GM21526 (cell line): ENCODE measurements at regions not wholly inside any gene's neighbourhood (a gene's known extent, or its start where the extent isn't known, plus 50 kb on each side); places are given as distances from the start of the nearest gene placed in this dataset.
"Not testable (repeated sequence)": the region's sequence is repeated elsewhere in the genome, so short reads cannot be mapped to it uniquely, and the experiment has no call there.

Experiments used
- ATAC-seq: cut with Tn5 transposase; IDR thresholded peaks from one replicate; pipeline ENCODE4 v1.9.1; 2021; ENCODE audit warnings: moderate library complexity; ENCODE audit not compliant: unreplicated experiment, low FRiP score

DNA sequence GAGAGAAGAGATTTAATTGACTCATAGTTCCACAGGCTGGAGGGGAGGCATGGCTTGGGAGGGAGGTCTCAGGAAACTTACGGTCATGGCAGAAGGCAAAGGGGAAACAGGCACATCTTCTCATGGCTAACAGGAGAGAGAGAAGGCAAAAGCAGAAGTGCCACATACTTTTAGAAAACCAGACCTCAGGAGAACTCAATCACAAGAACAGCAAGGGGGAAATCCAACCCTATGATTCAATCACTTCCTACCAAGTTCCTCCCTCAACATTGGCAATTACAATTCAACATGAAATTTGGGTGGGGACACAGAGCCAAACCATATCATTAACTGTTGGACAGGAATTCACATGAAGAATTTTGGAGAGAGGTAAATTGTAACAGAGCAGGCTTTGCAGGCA lies 485.3 kb upstream of the PITX2 start:
- ATAC-seq, result no peak

DNA sequence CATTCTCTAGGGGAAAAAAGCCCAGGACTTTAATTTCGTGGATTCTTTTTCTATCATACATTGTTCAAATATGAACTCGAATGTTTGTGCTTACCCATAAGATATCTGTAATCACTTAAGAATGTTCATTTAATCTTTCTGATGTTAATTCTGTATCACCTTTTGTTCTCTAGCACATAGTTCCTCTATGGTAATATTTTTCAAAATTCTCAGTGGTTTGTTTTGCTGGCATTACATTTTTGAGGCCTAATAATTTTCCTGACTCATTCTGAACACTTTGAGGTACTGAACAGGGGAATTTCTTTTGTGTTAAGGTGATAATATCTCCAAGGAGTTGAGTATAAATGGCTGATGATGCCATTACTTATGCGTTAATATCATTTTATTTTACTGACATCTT lies 490.7 kb upstream of the PITX2 start:
- ATAC-seq, result no peak

GRCh38 chr4:111115881-111116280 lies 493.0 kb upstream of the PITX2 start:
- ATAC-seq, result no peak

GRCh38 chr4:111120191-111120590 lies 497.3 kb upstream of the PITX2 start:
- ATAC-seq, result no peak

- no peak for ATAC-seq
Observed at GRCh38 chr4:111126340-111126739, 503.5 kb upstream of the PITX2 start.

DNA sequence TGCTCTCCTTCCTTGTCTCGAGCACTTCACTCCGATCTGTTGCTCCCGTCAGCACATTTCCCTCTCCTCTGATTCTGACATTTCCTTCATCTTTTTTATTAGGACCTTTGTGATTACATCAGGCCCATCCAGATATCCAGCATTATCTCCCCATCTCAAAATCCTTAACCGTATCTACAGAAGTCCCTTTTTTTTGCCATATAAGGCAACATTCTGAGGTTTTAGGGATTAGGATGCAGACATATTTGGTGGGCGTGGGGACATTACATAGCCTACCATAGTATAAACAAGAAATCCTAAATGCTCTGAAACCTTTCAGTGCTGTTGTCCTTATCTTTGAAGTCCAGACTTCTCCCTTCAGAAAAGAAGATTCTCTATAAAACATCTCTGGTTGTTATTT lies 505.0 kb upstream of the PITX2 start:
- ATAC-seq, result no peak

GRCh38 chr4:111128327-111128726 lies 505.4 kb upstream of the PITX2 start:
- no peak for ATAC-seq

- no peak for ATAC-seq
Observed at GRCh38 chr4:111136438-111136837, 513.6 kb upstream of the PITX2 start.

DNA sequence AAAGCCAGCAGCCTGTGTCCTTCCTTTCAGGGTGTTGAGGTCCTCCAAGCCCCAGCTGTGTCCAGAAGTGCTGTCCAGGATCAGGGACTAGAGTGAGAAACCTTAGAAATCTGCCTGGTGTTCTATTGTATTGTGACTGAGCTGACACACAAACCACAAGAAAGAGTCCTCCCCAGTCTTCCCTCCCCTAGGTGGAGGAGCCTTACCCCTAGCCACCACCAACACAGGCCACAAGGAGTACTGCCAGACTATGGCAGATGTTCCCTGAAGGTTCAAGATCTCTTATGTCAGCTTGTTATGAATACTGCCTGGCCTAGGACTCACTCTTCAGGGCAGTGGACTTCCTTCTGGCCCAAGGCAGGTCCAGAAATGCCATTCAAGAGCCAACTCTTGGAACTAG lies 514.1 kb upstream of the PITX2 start:
- no peak for ATAC-seq

DNA sequence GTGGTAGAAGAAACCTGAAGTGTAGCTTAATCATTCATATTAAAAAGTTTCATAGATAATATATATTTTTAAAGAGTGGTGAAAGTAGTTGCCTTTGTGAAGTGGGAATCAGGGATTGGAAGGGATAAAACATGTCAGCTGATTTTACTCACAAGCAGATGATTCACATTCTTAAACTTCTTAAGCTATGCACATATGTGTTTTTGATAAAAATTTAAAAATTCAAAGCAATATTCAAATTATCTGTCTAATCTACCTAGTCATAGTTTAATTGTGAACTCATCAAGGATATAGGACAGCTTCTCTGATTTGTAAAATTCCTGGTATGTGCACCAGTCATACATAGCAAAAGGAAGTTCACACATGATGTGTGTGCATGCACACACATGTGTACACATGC lies 520.6 kb upstream of the PITX2 start:
- ATAC-seq, result no peak

GRCh38 chr4:111154934-111155333 lies 532.1 kb upstream of the PITX2 start:
- ATAC-seq, result no peak

DNA sequence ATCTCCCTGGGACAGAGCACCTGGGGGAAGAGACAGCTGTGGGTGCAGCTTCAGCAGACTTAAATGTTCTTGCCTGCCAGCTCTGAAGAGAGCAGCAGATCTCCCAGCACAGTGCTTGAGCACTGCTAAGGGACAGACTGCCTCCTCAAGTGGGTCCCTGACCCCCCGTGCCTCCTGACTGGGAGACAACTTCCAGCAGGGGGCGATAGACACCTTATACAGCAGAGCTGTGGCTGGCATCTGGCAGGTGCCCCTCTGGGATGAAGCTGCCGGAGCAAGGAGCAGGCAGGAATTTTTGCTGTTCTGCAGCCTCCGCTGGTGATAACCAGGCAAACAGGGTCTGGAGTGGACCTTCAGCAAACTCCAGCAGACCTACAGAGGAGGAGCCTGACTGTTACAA lies 541.7 kb upstream of the PITX2 start:
- ATAC-seq, result not testable (repeated sequence)

DNA sequence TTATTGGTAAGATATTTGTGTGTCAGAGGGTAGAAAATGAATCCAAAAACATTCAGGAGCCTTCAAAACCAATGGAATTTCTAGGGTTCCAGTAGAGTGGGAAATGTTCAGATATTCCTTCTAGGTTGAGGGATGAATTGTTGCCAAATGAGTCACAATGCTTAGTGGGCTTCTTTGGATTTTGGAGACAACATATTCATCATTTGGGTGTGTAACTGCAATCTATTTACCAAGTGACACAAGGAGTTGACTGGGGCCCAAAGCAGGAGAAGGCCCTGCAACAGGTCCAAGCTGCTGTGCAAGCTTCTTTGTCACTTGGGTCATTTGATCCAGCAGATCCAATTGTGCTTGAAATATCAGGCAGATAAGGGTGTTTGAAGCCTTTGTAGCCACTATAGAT lies 551.5 kb upstream of the PITX2 start:
- no peak for ATAC-seq

DNA sequence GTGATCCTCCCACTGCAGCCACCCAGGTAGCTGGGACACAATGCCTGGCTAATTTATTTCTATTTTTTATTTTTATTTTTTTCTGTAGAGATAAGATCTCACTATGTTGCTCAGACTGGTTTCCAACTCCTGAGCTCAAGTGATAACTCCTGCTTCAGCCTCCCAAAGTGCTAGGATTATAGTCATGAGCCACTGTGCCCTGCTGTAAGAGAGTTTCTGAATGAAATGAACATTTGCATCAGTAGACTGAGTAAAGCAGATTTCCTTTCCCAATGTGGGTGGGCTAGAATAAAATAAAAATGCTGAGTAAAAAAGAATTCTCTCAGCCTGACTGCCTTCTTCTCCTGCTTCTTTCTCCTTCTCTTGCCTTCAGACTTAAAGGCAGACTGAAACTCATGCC lies 555.4 kb upstream of the PITX2 start:
- ATAC-seq, result no peak

- no peak for ATAC-seq
Observed at GRCh38 chr4:111187108-111187507, 564.2 kb upstream of the PITX2 start.

- ATAC-seq, result no peak
Observed at GRCh38 chr4:111198446-111198845, 575.6 kb upstream of the PITX2 start.

GRCh38 chr4:111204797-111205196 lies 581.9 kb upstream of the PITX2 start:
- no peak for ATAC-seq

DNA sequence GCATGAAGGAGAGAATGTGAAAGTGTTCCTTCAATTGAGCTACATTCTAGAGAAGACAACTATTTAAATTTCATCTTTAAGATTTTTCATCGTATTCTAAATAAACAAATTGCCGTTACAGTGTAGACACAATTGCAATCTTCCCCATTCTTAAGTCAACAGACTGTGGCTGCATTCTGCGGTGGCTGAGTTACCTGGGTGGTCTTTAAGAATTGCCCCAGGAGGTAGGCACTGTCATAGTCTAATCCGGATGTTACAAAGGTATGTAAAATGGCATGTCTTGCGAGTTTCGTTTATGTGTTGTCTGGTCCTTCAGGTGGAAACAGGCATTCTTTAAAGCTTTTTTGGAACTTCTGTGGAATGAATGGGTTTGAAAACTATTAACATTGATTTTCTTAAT lies 586.1 kb upstream of the PITX2 start:
- ATAC-seq, result no peak

- ATAC-seq, result no peak
Observed at GRCh38 chr4:111209706-111210105, 586.8 kb upstream of the PITX2 start.

DNA sequence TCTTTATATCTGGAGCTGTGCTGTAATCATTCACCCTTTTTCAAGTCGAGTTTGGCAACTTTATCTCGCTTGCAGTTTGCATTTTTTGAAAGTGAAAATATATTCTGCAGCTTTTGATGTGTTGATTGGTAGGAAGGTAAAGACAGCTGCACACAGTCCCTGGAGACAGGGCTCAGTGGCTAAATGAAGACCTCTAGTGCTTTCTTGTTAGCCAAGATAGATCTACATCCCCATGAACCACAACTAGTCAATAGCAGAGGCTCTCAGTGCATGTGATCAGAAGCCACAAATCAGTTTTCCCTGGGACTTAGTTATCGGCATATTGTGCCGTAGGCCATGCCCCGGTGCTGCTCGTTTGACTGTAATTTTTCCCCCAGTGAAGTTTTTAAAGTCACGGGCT lies 587.7 kb upstream of the PITX2 start:
- ATAC-seq, result no peak

GRCh38 chr4:111213531-111213930 lies 590.7 kb upstream of the PITX2 start:
- no peak for ATAC-seq

DNA sequence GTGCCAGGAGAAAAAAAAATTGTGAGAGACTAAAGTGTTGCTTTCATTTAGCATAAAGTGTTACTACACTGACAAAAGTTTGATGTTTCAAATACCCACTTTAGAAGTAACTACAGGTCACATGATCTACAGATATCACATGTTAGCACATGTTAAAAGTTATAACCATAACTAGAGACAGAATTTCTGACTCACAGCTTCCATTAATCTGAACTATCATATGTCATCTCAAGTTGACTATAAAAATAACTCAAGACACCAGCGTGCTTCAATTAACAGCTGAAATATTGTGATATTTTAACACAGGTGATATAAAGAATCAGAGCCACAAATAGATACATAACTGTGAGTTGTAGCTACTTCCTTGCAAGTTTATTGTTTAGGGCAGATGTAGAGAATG lies 591.5 kb upstream of the PITX2 start:
- no peak for ATAC-seq

- no peak for ATAC-seq
Observed at GRCh38 chr4:111215755-111216154, 592.9 kb upstream of the PITX2 start.

GRCh38 chr4:111216791-111217190 lies 593.9 kb upstream of the PITX2 start:
- ATAC-seq, result no peak
